Ascending aorta (tissue), 2 donors: ENCODE measurements at regions not wholly inside any gene's neighbourhood (a gene's known extent, or its start where the extent isn't known, plus 50 kb on each side); places are given as distances from the start of the nearest gene placed in this dataset.

Source experiments
- DNase-seq, 2 donors: peaks; one replicate each; pipeline ENCODE4 v3.0.0-alpha.2; 2019; ENCODE audit warnings: low spot score in 2 of 2
- H3K27ac ChIP-seq, 2 donors: fragments of 200-600 bp; sonication (generic); one replicate each; pipeline ENCODE4 v1.5.1; 2016 to 2017; ENCODE audit warnings: mild to moderate bottlenecking in 1 of 2
- H3K27me3 ChIP-seq: fragments of 200-600 bp; sonication (generic); one replicate; pipeline ENCODE4 v1.5.1; 2017
- H3K36me3 ChIP-seq, 2 donors: fragments of 200-600 bp; sonication (generic); one replicate each; pipeline ENCODE4 v1.5.1; 2016
- H3K4me1 ChIP-seq, 2 donors: fragments of 200-600 bp; sonication (generic); one replicate each; pipeline ENCODE4 v1.5.1; 2016 to 2017; ENCODE audit warnings: mild to moderate bottlenecking in 1 of 2
- H3K4me3 ChIP-seq, 2 donors: fragments of 200-600 bp; sonication (generic); one replicate each; pipeline ENCODE4 v1.5.1; 2016 to 2017; ENCODE audit warnings: mild to moderate bottlenecking in 1 of 2
- H3K9me3 ChIP-seq, 2 donors: fragments of 200-600 bp; sonication (generic); one replicate each; pipeline ENCODE4 v1.5.1; 2016
- intact Hi-C: fragments of 100-400 bp; cut with DNase I; formaldehyde crosslinking; loops from one replicate; pipeline ENCODE4 v1.15.1; 2023
- TF ChIP-seq, protein P1 (sequence below), 3 experiments: fragments of 200-600 bp in 2 of 3; fragments of 450-650 bp in 1 of 3; sonication (generic) in 2 of 3; IDR thresholded peaks; one replicate each; pipeline ENCODE4 v1.5.1; 2016 to 2019; ENCODE audit warnings: antibody characterized with exemption in 3 of 3, mild to moderate bottlenecking in 1 of 3, moderate library complexity in 1 of 3

DNA sequence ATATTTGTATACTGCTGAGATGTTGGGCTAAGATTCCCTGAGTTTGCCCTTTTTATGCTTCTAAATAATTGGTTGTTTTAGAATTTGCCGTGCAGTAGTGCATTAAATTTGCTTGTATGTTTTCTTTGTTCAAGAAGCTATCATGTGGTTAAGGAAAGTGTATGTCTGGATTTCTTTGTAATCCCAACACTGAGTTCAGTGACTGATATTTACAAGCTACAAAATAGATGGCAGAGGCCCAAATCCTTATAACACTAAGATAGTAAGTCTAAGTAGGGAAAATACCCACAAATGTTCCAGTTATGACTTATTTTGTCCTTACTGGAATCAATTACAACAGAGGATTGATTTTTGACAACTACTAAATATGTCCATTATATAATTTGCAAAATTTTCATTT is 435.0 kb upstream of the KLF12 start:
- TF ChIP-seq, protein P1, sequence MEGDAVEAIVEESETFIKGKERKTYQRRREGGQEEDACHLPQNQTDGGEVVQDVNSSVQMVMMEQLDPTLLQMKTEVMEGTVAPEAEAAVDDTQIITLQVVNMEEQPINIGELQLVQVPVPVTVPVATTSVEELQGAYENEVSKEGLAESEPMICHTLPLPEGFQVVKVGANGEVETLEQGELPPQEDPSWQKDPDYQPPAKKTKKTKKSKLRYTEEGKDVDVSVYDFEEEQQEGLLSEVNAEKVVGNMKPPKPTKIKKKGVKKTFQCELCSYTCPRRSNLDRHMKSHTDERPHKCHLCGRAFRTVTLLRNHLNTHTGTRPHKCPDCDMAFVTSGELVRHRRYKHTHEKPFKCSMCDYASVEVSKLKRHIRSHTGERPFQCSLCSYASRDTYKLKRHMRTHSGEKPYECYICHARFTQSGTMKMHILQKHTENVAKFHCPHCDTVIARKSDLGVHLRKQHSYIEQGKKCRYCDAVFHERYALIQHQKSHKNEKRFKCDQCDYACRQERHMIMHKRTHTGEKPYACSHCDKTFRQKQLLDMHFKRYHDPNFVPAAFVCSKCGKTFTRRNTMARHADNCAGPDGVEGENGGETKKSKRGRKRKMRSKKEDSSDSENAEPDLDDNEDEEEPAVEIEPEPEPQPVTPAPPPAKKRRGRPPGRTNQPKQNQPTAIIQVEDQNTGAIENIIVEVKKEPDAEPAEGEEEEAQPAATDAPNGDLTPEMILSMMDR (IDR thresholded peaks at IDR 0.05) = no peak
- Histone ChIP-seq H3K4me3 (no peak overlapping the region), H3K27ac (no peak overlapping the region), H3K36me3 (no peaks in the 10 kb centered on the region), H3K27me3 (no peaks in the 10 kb centered on the region), H3K9me3 (no peaks in the 10 kb centered on the region), H3K4me1 (no peaks in the 10 kb centered on the region)
- DNase-seq = no peak
- intact Hi-C loops = no loop called here

DNA sequence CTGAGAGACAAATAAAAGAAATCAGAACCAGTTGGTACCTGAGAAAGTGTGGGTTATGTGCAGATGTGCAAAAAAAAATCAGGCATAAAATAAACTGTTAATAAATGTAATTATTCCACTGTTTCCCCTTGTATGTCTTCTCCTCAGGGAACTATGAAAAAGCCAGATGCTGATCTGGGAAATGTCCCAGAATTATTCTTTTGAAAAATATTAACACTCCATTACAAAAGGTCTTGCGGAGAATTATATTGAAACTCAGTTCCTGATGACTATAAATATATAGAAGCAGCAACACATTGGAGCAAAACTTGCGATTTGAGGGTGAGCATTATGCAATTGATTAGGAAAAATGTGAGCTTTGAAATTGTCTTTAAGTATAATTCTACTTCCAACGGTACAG is 433.3 kb upstream of the KLF12 start:
- no peaks in the 10 kb centered on the region for H3K9me3 ChIP-seq
- H3K27ac ChIP-seq = no peak overlapping the region
- intact Hi-C loops = no loop called here
- H3K27me3 ChIP-seq = no peaks in the 10 kb centered on the region
- no peaks in the 10 kb centered on the region for H3K4me1 ChIP-seq
- H3K4me3 ChIP-seq = no peak overlapping the region
- DNase-seq = no peak
- TF ChIP-seq, protein P1 (IDR thresholded peaks at IDR 0.05) = no peak
- no peaks in the 10 kb centered on the region for H3K36me3 ChIP-seq

DNA sequence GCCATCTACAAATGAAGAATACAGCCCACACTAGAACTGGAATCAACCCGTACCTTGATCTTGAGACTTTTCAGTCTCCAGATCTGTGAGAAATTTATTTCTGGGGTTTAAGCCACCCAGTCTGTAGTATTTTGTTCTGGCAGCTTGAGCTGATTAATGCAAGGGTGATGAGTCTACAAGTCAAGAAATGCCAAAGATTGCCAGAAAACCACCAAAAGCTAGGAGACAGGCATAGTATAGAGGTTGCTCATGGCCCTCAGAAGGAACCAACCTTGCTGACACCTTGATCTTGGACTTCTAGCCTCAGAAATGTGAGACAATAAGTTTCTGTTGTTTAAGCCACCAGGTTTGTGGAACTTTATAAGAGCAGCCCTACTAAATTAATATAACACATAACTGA is 428.2 kb upstream of the KLF12 start:
- TF ChIP-seq, protein P1 (IDR thresholded peaks at IDR 0.05) = no peak
- Histone ChIP-seq H3K27ac (no peak overlapping the region), H3K4me3 (no peak overlapping the region), H3K4me1 (no peaks in the 10 kb centered on the region), H3K36me3 (no peaks in the 10 kb centered on the region), H3K9me3 (no peaks in the 10 kb centered on the region), H3K27me3 (no peaks in the 10 kb centered on the region)
- DNase-seq = no peak
- intact Hi-C loops = no loop called here

- Histone ChIP-seq H3K4me3 (no peak overlapping the region), H3K9me3 (no peaks in the 10 kb centered on the region), H3K36me3 (no peaks in the 10 kb centered on the region), H3K4me1 (no peaks in the 10 kb centered on the region), H3K27me3 (no peaks in the 10 kb centered on the region), H3K27ac (no peak overlapping the region)
- no peak for DNase-seq
- TF ChIP-seq, protein P1 (IDR thresholded peaks at IDR 0.05) = no peak
- intact Hi-C loops = no loop called here
These were observed 427.0 kb upstream of the KLF12 start for GRCh38 chr13:74561155-74561554.

- H3K36me3 ChIP-seq = no peaks in the 10 kb centered on the region
- no peaks in the 10 kb centered on the region for H3K4me1 ChIP-seq
- no peaks in the 10 kb centered on the region for H3K27me3 ChIP-seq
- TF ChIP-seq, protein P1 (IDR thresholded peaks at IDR 0.05) = no peak
- no peak overlapping the region for H3K4me3 ChIP-seq
- DNase-seq = no peak
- H3K27ac ChIP-seq = no peak overlapping the region
- intact Hi-C loops = no loop called here
- H3K9me3 ChIP-seq = no peaks in the 10 kb centered on the region
These were observed 426.1 kb upstream of the KLF12 start for GRCh38 chr13:74560325-74560724.

GRCh38 chr13:74557870-74558269 is 423.7 kb upstream of the KLF12 start:
- TF ChIP-seq, protein P1 (IDR thresholded peaks at IDR 0.05) = no peak
- Histone ChIP-seq H3K27ac (no peak overlapping the region), H3K4me1 (no peaks in the 10 kb centered on the region), H3K9me3 (no peaks in the 10 kb centered on the region), H3K4me3 (no peak overlapping the region), H3K27me3 (no peaks in the 10 kb centered on the region), H3K36me3 (no peaks in the 10 kb centered on the region)
- intact Hi-C loops = no loop called here
- no peak for DNase-seq
